ENCODE measurements at regions not wholly inside any gene's neighbourhood (a gene's known extent, or its start where the extent isn't known, plus 50 kb on each side); places are given as distances from the start of the nearest gene placed in this dataset.
"Not testable (repeated sequence)": the region's sequence is repeated elsewhere in the genome, so short reads cannot be mapped to it uniquely, and the experiment has no call there.

DNA sequence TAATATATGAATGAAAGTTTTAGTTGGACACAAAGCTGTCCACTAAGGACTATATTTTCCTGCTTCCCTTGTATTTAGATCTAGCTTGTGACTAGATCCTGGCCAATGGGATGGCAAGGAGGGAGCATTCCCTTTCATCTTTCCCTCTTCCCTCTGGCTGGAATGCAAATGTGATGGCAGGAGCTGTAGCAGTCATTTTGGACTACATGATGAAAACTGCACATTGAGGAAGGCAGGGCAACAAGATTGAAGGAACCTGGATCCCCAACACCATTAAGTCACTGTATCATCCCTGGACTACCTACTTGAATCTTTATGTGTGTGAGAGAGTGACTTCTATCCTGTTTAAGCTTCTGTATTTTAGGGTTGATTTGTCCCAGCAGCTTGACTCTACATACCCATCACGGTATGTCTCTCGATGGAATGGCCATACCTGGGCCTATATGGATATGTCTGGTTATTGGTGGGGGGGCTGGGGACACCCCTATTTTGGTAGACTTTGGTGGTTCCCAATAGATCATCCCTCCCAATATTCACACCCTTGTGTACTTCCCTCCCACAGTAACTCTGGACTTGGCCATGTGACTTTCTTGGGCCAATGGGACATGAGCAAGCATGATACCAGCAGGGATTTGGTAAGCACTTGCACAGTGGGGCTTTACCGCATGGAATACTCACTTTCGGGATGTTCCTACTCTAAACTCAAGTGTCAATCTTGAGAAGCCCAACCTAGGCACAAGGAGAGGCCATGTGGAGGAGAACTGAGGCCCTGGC lies 128.5 kb downstream of the VEGFA start:
- DNase-seq: no peak

DNA sequence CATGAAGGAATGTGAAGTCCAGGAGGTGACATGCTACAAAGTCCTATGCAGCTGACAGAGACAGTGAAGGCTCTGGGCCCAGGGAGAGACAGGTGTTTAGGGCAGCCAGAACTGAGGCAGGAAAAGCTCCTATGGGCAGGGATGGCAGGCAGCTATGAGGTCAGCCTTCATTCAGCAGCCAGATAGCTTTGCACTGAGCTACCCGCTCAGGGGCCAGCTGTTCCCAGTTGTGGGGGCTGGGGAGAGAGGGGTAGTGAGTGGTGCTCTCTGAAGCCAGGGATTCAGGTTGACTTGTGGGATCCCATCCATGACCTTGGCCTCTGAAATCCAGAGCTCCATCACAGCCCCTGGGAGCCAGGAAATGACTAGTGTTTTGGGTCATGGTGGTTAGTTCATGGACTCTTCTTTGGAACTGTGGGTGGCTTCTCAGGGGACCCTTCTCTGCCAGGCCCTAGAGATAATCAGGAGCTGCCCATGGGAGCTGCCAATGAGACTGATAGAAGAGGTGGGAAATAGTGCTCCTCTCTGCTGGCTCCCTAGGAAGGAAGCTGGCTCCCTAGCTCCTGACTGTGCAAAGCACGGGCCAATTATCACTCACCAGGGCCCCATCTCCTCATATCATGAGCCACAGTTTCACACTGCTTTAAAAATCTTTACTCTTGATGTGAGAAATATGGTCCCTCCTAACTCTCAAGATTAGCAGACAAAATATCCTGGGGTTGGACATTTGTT lies 127.7 kb downstream of the VEGFA start:
- no peak for DNase-seq

DNA sequence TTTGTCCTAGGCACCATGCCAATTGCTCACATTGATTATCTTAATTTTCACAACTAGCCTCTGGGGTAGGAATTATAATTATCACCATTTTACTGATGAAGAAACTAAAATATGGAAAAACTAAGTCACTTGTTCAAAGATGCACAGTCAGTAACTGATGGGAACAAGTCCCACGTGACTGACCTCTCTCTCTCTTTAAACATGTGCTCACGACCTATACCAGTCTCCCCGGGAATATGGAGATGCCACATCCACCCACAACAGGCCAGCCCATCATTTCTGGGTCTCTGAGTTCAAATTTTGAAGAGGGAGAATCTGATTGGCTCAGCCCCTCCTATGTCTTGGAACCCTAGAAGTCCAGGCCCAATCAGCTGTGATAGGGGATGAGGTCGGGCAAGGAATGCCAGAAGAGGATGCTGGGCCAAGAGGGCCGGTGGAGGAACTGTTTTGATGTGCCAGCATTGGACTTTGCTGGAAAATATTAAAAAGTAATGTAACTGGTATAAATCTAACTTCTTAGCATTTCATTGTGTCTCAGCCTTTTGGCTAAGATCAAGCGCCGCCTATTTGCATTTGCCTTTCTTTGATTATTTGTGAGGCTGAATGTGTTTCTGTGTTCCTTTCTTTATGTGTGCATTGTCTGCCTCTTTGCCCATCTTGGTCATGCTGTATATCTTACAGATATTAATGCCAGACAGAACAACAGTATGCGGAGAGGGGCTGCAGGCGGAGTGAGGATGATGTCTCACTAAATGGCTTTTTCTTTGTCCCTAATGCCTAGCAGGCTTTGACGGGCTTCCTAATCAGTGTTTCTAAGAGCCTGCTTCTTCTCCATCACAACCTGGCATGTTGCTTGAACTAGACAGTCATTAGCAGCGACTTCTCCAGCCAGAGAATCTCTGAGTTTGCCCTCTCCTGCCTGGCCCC lies 126.6 kb downstream of the VEGFA start:
- DNase-seq: no peak

DNA sequence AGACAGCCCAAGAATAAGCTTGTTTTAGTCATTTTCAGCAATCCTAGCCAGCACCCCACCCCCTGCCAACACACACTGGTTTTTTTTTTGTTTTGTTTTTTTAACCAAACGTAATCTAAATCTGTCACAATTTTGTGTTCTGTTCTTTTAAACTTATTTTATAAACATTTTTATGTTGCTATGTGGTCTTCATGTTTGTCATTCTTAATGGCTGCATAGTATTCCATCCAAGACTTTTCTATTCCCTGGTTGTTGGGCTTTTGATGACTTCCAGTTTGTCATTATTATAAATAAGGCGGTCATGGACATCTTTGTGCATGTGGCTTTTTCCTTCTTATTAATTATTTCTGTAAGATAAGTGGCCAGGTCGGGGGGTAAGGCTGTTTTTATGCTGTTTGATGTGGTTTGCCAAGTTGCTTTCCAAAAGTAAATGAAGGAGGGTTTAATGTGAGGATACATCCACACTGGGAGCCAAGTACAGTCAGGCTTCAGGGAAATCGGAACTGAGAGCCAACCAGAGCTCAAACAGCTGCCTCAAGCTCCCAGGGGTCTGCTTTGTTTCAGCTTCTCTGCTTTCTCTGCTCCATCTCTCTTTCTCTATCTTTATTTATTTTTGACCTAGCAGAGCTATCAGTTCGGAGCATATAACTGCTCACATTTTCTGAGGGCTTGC lies 125.8 kb downstream of the VEGFA start:
- DNase-seq: no peak

DNA sequence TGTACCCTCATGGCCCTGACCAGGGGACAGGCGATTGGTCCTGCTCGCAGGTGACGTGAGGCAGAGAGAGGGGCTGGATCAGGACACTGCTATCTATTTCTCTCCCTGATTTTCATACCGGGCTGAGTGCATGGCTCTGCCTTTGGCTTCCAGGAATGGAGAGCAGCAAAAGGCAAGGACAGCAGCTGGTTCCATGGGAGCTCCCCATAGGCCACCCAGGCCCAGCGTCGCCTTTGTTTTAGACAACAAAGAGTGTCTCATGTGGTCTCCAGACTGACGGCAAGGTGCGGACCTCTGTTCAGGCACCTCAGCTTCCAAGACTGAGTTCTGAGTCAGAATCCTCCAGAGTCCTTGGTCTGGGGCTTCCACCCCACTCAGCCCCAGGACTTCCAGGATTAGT lies 123.1 kb downstream of the VEGFA start:
- no peak for DNase-seq

DNA sequence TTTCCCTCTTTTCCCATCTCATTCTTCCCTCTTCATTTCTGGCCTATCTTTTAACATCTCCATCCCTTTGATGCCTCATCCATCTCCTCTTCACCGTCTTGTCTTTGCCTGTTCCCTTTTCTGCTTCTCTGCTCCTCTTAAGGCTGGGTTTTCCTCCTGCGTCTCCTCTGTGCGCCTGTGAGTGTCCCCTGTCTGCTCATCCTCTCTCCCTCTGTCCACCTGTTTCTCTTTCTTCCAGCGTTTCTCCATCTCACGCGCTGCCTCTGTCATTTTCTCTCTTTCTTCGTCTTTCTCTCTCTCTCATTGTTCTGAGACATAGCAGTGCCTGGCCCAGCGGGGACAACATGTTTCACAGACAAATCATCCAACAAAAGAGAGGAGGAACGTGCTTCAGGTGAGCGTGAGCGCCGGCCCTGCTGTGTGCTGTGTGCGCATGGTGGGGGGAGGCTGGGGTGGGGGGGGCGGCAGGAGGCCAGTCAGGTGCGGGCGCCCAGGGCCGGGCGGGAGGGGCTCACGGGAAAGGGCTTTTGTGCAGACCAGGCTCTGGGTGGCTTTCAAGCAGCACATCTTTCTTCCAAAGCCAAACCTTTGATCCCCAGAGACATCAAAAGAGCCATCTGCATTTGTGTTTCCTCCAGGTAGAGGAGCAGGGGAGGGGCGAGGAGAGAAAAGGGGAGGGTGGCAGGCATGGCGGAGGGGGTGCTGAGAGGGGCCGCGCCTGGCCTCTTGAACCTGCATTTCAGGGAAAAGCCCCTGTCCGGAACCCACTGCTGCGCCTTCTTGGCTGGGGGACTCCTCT lies 121.3 kb downstream of the VEGFA start:
- DNase-seq: peak; percentile 94

DNA sequence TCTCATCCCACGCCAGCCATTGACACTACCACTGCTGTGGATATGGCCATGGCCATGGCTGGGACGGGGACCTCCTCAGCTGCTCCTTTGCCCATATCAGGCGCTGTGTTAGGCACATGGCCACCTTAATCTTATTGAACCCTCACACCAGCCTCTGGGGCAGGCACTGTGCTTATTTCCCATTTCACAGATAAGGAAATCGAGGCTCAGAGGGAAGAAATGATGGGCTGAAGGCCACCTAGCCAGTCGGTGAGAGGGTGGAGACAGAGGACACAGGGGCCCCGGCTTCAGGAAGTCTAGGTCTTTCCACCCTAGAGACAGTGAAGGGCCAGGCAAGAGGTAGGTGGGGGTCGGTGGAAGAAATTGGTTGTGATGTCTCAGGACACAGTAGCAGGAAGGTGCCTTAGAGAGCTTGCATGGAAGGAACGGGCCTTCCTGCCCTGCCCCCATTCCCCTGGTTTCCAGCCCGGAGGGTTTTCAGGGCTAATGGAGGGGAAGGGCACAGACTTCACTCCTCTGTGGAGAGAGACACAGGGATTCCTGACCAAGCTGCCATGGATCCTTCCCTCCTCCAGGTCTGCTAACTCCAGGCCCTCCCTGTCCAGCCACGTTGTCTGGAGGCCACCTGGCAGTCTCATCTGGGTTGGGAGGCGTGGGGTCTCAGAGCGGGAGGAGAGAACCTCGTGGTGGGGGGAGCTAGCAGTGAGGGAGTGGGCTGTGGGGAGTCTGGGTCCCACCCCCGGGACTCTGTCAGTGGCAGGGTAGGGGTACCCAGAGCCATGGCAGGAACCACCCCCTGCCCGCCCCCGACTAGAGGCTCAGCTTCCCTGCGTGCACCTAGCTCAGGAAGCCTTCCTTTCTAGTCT lies 120.4 kb downstream of the VEGFA start:
- peak; percentile 73 for DNase-seq

DNA sequence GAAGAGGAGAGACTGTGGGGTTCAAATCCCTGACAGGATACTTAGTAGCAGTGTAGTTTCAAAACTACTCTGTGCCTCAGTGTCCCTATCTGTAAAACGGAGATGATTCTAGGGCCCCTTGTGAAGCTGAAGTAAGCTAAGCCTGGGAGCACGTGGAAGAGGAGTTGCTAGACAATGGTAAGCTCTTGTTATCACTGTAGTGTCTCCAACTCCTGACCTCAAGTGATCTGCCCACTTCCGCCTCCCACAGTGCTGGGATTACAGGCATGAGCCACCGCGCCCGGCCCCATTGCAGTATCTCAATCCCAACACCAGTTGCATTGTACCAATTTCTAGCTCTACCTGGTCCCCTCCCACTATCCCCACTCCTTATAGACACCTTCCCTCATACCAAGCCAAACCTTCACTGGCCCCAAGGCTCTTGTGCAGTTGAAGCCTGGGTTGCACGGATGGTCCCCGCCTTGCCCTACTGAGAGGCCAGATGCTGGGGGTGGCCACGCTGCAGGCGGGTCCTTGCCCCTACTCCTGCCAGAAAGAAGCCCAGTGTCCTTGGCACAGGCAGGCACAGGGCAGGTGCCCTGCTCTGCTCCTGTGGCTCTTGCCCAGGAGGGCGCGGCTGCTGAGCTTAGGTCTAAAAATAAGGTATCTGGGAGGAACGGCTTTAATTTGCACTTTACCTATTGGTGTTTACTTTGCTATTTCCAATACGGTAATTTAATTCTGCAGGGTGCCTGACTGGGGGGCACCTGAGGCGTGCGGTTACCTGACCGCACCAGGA lies 118.1 kb downstream of the VEGFA start:
- DNase-seq: peak; percentile 84

DNA sequence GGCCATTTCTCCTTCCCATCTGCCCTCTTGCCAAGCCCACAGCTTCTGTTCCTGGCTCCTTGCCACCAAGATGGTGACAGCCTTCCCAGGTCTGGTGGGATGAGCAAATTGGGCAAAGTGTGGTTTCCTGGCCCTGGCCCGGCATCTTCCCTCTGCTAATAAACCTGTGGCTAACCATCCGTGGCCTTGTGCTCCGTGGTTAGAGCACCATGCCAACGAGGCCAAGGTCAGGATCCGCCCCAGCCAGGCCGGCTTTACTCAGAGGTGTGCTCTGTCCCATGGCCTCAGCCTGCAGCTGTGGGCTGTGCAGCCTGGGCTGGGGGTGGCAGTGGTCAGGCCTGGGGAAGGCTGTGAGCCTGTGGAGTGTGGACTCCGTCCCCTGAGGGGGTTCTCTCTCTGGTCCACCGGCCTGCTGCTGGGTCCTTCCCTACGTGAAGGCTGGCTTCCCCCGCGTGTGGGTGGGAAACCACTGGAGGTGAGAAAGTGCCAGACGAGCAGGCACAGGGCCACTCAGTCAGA lies 117.4 kb downstream of the VEGFA start:
- peak; percentile 25 for DNase-seq

DNA sequence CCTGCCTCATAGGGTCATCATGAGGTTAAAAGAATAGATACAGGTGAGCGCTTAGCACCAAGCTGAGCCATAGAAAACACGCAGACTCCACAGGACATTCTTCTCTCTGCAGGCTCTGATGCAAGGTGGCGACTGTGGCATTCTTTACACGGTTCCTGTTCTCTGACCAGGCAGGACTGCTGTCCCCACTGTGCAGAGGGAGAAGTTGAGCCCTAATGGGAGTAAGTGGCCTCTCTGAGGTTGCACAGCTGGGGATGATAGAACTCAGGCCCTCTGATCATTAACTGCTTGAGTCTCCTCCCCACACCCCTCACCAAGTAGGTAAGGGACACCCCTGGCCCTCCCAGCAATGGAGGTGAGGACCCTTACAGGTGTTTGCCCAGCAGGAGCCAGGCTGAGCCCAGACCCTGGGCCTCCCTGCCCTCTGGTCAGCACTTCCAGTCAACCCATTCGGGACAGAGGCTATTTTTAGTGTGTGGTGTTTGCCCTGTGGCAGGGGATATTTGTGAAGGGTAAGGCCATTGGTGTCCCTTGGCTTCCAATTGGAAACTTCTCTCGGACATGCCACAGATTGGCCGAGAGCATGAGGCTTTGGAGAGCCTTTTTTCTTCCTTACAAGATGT lies 116.8 kb downstream of the VEGFA start:
- DNase-seq: no peak

DNA sequence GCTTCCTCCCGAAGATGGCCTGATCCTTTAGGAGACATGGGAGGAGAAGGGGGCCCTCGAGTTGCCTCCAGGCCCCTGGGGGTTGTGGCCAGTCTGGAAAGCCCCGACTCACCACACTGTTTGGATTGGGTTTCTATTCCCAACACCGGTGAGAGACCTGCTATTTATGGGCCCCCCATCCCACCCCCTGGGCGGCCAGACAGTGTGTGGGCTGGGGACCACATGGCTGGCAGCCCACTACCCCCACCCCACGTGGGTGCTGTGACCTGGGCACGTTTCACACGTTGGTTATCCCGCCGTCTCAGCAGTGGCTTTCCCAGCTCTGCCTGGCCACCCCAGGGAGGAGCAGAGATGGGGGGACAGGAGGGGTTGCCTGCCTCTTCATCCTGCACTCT lies 116.1 kb downstream of the VEGFA start:
- no peak for DNase-seq

DNA sequence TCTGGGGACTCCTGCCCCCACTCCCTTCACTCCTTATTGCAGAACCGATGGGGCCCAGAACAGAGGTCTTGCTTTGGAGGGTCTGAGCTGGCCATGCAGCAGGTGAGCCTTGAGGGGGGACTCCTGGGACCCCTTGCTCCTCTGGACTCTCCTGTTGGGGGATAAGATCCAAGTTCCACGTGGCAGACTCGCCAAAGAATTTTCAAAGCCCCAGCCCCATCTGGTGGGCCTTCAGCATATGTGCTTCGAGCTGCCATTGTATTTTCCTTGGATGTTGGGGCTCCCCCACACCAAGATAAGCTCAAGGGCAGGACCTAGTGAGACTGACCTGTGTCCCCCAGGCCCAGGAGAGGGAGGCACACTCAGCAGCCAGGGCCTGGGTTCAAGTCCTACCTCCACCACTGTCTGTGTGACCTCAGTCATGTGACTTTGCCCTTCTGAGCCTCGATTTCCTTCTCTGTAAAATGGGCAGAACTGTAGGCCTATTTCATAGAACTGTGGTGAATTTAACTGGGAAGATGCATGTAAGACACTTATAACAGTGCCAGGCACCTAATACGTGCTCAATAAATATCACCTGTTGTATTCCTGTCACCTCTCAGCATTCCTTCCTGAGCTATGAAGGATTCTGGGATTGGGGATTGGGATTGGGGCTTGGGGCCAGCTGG lies 115.5 kb downstream of the VEGFA start:
- DNase-seq: no peak

DNA sequence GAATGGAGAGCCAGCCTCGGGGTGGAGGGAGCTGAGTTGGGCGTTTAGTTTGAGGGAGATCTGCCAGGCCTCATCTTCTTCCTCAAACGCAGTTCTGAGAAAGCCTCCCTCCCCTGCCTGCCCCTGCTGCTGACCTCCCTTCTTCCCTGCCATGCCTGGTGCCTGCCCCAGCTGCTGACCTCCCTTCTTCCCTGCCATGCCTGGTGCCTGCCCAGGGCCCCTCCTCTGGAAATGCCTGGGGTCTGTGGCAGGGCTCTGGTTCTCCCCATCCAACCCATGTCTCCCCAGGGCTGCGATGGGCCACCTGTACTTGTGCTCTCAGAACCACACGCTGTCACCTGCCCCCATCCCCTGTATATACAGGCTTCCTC lies 114.6 kb downstream of the VEGFA start:
- DNase-seq: no peak

DNA sequence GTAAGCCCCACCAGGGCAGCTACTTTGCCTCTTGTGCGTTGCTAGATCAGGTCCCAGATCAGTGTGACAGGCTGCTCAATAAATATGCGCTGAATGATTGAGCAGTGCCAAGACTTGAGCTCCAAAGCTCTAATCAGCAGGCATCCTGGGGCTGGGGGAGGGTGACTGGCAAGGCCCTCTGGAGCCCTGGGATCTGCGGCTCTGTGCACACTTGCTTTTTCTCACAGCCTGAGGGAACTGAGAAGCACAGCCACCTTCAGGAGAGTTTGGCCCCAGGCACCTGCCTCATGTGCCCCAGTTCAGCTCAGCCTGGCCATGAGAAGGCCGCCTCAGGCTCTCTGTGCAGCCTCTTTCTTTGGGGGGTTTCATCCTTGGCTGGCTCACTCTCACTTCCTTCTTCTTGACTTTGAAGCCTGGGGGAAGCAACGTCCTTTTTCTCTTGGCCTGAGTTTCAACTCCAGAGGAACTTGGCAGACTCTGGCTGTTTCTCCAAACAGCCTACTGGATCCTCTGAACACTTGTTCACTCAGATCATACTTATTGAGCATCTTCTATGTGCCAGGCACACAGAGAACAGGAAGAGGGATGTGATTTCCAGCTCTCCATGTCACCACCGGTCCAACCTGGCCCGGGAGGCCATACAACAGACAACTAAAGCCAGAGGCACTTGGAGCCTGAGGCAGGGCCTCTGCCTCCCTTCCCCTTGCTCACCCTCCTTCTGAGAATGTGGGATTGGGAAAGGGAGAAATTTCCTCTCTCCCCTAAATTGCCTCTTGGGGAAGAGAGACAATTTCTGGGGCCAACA lies 114.0 kb downstream of the VEGFA start:
- peak; percentile 28 for DNase-seq

DNA sequence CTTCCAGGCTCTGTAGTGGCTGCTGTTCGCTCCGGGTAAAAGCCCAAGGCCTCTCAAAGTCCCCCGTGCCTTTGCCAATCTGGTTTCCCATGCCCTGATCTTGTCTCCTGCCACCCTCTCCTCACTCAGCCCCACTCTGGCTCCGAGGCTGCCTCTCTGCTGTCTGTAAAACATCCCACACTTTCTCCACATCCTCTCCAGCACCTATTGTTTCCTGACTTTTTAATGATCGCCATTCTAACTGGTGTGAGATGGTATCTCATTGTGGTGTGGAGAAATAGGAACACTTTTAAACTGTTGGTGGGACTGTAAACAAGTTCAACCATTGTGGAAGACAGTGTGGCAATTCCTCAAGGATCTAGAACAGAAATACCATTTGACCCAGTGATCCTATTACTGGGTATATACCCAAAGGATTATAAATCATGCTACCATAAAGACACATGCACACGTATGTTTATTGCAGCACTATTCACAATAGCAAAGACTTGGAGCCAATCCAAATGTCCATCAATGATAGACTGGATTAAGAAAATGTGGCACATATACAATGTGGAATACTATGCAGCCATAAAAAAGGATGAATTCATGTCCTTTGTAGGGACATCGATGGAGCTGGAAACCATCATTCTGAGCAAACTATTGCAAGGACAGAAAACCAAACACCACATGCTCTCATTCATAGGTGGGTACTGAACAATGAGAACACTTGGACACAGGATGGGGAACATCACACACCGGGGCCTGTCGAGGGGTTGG lies 112.9 kb downstream of the VEGFA start:
- DNase-seq: not testable (repeated sequence)

DNA sequence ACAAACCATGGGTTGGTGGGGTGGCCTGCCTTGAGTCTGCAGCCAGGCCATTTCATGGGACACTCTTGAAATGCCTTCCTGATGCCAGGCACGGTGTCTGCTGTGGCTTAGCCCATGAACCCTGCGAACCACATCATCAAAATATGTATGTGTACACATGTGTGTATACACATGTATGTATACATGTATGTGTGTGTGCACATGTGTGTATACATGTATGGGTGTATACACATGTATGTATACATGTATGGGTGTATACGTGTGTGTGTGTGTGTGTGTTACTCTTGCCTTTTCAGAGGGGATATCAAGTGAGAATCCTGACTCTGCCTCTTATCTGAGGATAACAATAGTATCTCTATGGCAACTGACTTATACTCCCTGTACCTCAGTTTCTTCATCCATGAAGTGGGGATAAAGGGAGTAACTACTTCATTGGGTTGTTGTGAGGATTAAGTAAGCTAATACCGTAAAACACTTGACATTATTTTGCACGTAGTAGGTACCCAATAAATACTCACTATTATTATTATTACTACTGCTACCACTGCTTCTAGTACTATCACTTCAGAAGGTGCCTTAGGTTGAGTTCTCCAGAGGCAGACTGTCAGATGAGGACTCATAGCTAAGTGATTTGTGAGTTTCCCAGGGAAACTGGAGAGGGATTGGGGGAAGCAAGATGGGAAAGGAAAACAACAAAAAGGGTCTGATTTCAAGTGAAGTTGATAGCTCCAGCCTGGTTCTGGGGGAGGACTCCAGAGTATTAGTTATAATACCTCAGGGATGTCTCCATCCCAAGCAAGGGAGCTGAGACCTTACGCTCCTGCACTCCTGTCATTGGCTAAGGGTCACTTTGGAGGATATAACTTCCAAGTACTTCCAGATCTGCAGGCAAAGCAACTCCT lies 110.5 kb downstream of the VEGFA start:
- no peak for DNase-seq
